ENCODE measurements at regions not wholly inside any gene's neighbourhood (a gene's known extent, or its start where the extent isn't known, plus 50 kb on each side); places are given as distances from the start of the nearest gene placed in this dataset.

DNA sequence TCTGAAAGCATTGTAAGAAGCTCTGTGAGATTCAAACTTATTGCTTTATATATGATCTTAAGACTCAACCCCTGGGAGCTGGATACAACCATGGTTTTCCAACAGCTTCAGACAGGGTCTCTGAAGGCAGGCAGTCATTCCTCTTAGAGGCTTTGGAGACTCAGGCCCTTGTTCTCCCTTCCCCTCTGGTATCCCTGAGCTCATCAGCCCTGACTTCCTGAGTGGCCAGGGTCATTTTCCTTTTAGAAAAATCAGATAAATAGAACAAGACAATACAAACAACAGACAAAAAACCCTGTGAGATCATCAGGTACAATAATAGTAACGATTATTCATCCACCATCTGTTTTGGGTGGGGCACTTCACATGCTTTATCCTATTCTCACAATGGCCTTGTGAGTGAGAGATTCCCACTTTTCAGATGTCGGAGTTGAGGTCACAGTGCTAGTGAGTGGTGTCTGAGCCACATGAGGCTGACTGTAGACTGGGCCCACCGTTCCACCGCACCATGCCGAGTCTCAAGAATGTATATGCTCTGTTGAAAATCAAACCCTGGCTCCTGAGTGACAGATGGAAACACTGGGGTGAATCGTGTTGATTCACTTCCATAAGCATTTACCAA, 144.2 kb downstream of the CXCL12 start:
- DNase-seq = no peak

- DNase-seq = no peak
Observed at GRCh38 chr10:44238212-44238611, 146.7 kb downstream of the CXCL12 start.

- DNase-seq = no peak
Observed at GRCh38 chr10:44237364-44238049, 147.4 kb downstream of the CXCL12 start.

GRCh38 chr10:44235363-44235762, 149.5 kb downstream of the CXCL12 start:
- no peak for DNase-seq

GRCh38 chr10:44234483-44234875, 150.4 kb downstream of the CXCL12 start:
- no peak for DNase-seq

DNA sequence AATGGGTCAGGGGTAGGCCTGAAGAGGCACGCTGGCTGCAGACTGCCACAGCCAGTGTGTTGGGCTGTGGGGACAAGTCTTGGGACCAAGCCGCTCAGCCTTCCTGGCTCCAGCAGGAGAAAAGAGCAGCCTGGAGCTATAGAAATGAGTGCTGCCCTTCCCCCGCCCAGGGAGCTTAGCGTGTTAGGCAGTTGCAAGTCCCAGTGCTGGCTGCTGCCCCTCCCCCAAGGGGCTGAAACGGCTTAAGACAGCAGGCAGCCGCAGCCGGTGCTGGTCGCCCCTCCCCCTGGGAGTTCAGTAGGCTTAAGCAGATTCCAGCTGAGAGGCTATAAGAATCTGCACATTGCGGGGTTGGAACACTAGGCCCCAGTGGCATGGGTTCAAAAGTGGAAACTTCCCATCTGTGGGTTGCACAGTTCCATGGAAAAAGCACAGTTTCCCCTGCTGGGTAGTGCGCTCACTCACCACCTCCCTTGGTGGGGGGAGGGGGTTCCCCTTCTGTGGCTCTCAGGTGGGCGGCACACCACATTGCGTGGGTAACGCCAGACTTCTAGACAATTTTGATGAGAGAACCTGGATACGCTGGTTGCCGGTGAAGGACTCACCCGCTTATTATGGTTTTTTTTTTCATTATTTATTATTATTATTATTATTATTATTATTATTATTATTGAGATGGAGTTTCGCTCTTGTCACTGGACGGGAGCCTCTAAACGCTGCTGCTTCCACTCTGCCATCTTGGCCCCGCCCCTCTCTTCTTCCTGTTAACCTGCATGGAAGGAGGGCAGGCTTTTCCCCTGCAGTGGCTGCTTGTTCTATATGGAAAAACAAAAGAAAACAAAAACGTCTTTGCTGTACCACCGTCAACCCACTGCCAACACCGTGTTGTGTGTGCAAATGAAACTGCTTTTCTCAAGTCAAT, 151.1 kb downstream of the CXCL12 start:
- no peak for DNase-seq

GRCh38 chr10:44217274-44217820, 167.6 kb downstream of the CXCL12 start:
- DNase-seq = no peak

DNA sequence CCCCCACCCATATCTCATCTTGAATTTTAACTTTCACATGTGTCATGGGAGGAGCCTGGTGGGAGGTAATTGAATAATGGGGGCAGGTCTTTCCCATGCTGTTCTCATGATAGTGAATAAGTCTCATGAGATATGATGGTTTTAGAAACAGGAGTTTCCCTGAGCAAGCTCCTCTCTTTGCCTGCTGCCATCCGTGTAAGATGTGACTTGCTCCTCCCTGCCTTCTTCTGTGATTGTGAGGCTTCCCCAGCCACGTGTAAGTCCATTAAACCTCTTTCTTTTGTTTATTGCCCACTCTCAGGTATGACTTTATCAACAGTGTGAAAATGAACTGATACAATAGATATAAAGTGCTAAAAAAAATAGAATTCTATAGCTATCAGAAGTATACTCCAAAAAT, 168.8 kb downstream of the CXCL12 start:
- no peak for DNase-seq

DNA sequence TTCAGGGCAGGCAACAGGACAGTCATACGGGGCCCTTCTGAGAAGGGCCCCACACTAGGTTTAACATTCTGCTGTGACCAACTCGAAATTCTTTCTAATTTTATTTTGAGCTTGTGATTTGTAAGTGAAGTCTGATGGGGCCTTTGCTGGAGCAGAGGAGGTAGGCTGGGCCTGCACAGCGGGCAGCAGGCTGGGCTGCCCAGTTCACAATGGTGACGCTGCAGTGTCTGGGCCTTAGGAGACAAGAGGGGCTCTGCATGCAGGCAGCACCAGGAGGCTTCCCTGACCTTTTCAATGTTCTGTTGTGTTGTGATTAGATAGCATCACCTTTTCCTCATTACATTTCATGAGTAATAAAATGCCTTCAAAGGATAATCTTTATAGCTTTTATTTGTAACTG, 175.1 kb downstream of the CXCL12 start:
- no peak for DNase-seq

DNA sequence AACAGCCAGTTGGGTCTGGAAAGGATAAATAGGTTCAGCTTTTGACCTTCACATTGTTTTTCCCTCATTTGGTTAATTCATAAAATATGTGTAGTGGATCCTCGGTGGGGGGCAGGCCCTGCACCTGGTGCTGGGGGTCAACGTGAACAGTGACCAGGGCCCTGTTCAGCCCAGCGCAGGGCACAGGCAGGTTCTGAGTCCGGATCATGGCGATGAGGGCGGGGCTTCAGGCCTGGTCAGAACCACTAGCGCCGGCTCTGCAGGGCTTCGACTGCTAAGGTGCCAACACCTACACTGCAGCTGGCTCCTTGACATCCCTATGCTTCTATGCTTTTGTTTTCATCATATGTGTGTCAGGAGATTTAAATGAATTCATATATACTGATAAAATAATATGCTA, 177.7 kb downstream of the CXCL12 start:
- DNase-seq = no peak

- no peak for DNase-seq
Observed at GRCh38 chr10:44206127-44206818, 178.6 kb downstream of the CXCL12 start.

DNA sequence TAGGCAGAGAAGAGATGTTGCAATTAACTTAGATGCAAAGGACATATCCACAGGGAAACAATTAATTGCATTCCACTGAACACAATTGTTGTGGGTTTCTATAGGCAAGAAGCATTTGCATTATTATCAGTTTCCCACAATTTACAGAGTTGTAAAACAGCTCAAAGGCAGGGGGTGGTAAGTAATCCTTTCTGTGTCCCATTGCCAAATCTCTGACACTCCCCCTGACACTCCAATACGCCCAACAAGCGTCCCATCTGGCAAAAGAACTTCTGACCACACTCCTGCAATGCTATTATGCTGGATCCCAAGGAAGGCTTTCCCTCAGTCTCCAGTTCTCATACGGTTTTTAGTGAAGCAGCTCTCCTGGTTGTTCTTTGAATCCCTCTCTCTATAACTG, 179.8 kb downstream of the CXCL12 start:
- no peak for DNase-seq

DNA sequence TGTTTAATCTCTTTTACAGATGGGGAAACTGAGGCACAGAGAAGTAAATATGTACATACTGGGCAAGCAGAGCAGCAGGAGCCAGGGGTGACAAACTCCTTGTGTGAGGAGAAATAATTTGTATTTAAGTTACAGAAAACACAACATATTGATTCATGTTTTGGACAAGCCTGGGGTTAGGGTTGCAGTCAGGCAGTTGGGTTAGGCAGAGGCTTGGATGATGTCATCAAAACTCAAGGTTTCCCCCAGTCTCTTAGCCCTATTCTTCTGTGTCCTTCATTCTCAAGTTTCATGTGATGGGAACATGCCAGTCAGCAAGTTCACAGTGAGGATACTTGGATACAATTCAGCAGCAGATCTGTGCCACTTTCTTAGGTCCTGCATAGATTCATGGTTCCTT, 181.4 kb downstream of the CXCL12 start:
- DNase-seq = no peak

GRCh38 chr10:44202952-44203351, 181.9 kb downstream of the CXCL12 start:
- no peak for DNase-seq

GRCh38 chr10:44201656-44202055, 183.2 kb downstream of the CXCL12 start:
- no peak for DNase-seq

DNA sequence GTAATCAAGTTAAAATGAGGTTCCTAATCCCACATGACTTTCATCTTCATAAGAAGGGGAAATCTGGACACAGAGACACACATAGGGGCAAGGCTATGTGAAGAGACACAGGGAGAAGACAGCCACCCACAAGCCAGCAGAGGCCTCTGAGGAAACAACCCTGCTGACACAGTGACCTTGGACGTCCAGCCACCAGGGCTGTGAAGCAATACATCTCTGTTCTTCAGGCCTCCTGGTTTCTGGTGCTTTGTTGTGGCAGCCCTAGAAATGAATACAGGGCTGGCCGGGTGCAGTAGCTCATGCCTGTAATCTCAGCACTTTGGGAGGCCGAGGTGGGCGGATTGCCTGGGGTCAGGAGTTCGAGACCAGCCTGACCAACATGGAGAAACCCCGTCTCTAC, 183.9 kb downstream of the CXCL12 start:
- DNase-seq = no peak

DNA sequence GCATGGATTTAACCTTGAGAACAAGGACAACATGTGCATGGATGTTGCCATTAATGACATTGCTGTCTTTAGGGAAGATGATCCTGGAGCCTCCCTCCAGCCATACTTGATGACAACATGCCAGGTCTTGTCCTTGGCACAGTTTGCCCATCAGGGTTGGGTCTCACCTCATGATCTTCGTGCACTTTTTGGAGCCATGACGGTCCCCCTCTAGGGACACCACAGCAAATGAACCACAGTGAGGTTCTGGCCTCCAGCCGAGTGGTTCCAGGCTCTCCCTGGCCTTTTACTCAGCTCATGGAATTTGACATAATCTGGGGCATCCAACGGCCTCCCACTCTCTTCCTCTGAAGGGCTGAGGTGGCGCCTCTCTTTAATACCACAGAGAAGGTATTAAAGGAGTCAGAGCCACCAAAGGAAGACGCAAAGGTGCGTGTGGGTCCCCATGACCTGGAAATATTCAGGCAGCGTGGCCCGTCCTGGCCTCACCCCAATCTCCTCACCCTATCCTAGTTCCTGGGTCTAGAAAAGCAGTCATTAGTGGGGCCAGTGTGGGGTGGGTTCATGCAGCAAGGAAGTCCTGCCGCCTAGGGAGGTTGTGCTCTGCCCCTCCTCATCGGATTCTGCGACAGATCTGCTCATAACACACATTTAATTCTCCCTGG, 184.8 kb downstream of the CXCL12 start:
- DNase-seq = no peak

DNA sequence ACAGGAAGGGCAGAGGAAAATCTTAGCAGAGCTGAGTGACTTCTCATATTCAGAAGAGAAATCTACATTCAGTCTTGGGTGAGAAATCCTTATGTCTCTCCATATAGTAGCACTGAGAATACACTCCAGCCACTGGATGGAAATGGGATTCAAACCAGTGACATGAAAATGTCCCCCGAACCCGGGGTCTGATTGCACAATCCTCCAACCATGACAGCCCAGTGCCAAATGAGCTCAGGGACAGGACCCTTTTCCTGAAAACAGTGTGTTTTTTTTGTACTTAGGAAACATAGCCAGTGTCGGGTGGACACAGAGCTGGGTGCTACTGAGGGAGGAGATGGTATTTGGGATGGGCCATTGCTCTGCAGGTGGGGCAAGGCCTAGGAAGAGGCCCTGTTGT, 185.6 kb downstream of the CXCL12 start:
- DNase-seq = no peak

DNA sequence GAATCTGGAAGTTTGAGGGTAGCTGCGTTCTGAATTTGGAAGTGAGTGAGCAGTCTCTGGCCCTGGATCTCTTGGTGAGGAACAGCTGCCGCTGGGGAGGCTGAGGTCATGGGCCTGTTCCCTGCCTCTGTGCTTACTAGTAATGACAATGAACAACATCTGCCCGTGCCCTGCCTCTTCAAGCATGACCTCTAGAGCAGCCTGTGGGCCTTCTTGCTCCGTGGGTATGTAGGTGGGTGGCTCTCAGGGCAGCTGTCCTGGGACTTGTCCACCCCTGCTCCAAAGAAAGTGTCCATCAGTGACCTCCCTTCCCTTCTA, 186.2 kb downstream of the CXCL12 start:
- DNase-seq = no peak

- no peak for DNase-seq
Observed at GRCh38 chr10:44198096-44198779, 186.7 kb downstream of the CXCL12 start.

DNA sequence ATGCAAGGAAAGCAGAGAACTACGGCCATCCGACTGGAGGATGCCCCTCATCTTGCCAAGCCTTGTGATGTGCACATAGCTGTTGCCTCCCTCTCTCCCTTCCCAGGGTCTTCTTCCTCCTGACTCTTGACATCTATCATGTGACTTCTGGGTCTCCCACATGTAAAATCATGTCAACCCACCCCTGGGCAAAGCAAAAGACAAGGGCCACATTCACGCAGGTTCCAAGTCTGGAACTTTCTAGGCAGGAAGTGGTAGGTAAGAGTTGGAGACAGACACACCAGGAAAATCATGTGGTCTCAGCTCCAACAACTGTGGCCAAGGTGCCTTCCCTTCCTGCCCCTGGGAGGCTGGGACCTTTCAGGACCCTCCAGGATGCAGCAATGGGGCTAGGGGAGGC, 187.3 kb downstream of the CXCL12 start:
- DNase-seq = no peak

GRCh38 chr10:44196336-44196735, 188.6 kb downstream of the CXCL12 start:
- no peak for DNase-seq
